GM23338 (cell line): ENCODE measurements at regions not wholly inside any gene's neighbourhood (a gene's known extent, or its start where the extent isn't known, plus 50 kb on each side); places are given as distances from the start of the nearest gene placed in this dataset.

ENCODE experiments used
- ATAC-seq: fragments of 200-7000 bp; cut with Tn5 transposase; 3 replicates; pipeline ENCODE4 v1.9.1; 2020
- DNase-seq: peaks from one replicate; pipeline ENCODE4 v3.0.0-alpha.2; 2015; ENCODE audit warnings: low spot score
- H2AFZ ChIP-seq: fragments of 200-600 bp; sonication (generic); 2 replicates; pipeline ENCODE4 v1.8.0; 2016; ENCODE audit warnings: antibody characterized with exemption, mild to moderate bottlenecking, moderate library complexity
- H3F3A ChIP-seq: fragments of 200-600 bp; sonication (generic); replicated peaks from 2 replicates; pipeline ENCODE4 v1.8.0; 2017; ENCODE audit warnings: antibody characterized with exemption, mixed run types, low read depth
- H3K27ac ChIP-seq: fragments of 200-600 bp; sonication (generic); 2 replicates; pipeline ENCODE4 v1.6.1; 2016; ENCODE audit warnings: low read depth
- H3K27me3 ChIP-seq: fragments of 200-600 bp; sonication (generic); 2 replicates; pipeline ENCODE4 v1.8.0; 2016; ENCODE audit warnings: mild to moderate bottlenecking, mixed run types, moderate library complexity; ENCODE audit not compliant: insufficient read depth
- H3K36me3 ChIP-seq: fragments of 200-600 bp; sonication (generic); 2 replicates; pipeline ENCODE4 v1.8.0; 2016; ENCODE audit warnings: mild to moderate bottlenecking; ENCODE audit not compliant: insufficient read depth
- H3K4me1 ChIP-seq: fragments of 200-600 bp; sonication (generic); 2 replicates; pipeline ENCODE4 v1.8.0; 2016; ENCODE audit warnings: mild to moderate bottlenecking, moderate library complexity; ENCODE audit not compliant: insufficient read depth
- H3K4me2 ChIP-seq: fragments of 200-600 bp; sonication (generic); 2 replicates; pipeline ENCODE4 v1.7.1; 2017; ENCODE audit warnings: mixed run types
- H3K4me3 ChIP-seq: fragments of 200-600 bp; sonication (generic); 2 replicates; pipeline ENCODE4 v1.6.1; 2016; ENCODE audit warnings: mixed run types
- H3K79me2 ChIP-seq: fragments of 200-600 bp; sonication (generic); replicated peaks from 2 replicates; pipeline ENCODE4 v1.8.0; 2017; ENCODE audit warnings: mild to moderate bottlenecking; ENCODE audit not compliant: insufficient read depth
- H3K9me2 ChIP-seq: fragments of 200-600 bp; sonication (generic); 2 replicates; pipeline ENCODE4 v1.8.0; 2017; ENCODE audit not compliant: insufficient read depth
- H4K20me1 ChIP-seq: fragments of 200-600 bp; sonication (generic); replicated peaks from 2 replicates; pipeline ENCODE4 v1.8.0; 2017; ENCODE audit warnings: mild to moderate bottlenecking; ENCODE audit not compliant: insufficient read depth
- H3K27ac Mint-ChIP-seq: 2 replicates; pipeline ENCODE4 v1.8.0; 2020; ENCODE audit warnings: inconsistent platforms, mild to moderate bottlenecking, moderate library complexity, mixed read lengths
- H3K27me3 Mint-ChIP-seq: 3 replicates; pipeline ENCODE4 v1.8.0; 2022; ENCODE audit warnings: low read depth, mild to moderate bottlenecking, moderate library complexity, mixed read lengths, inconsistent platforms; ENCODE audit not compliant: insufficient read depth, poor library complexity
- H3K36me3 Mint-ChIP-seq: 3 replicates; pipeline ENCODE4 v1.8.0; 2021; ENCODE audit warnings: low read depth, mild to moderate bottlenecking, inconsistent platforms, moderate library complexity, mixed read lengths
- H3K4me1 Mint-ChIP-seq: 3 replicates; pipeline ENCODE4 v1.8.0; 2020; ENCODE audit warnings: mild to moderate bottlenecking, inconsistent platforms, mixed read lengths
- H3K4me3 Mint-ChIP-seq: 3 replicates; pipeline ENCODE4 v1.8.0; 2021; ENCODE audit warnings: moderate library complexity, mild to moderate bottlenecking, inconsistent platforms, mixed read lengths
- H3K9me3 Mint-ChIP-seq: 3 replicates; pipeline ENCODE4 v1.8.0; 2020; ENCODE audit warnings: moderate library complexity, mild to moderate bottlenecking, inconsistent platforms, mixed read lengths
- CREB1 ChIP-seq: fragments of 250-450 bp; sonication (Bioruptor Pico); IDR thresholded peaks from 2 replicates; pipeline ENCODE4 v1.5.0; 2020; ENCODE audit warnings: low read depth, mild to moderate bottlenecking, moderate library complexity
- EZH2 ChIP-seq: fragments of 200-600 bp; sonication (generic); IDR thresholded peaks from one replicate; pipeline ENCODE4 v1.8.0; 2017; ENCODE audit warnings: antibody characterized with exemption, mild to moderate bottlenecking, low read depth; ENCODE audit not compliant: unreplicated experiment
- EZH2phosphoT487 ChIP-seq: fragments of 200-600 bp; sonication (generic); IDR thresholded peaks from one replicate; pipeline ENCODE4 v1.8.1; 2018; ENCODE audit warnings: antibody characterized with exemption; ENCODE audit not compliant: unreplicated experiment
- JUNB ChIP-seq: IDR thresholded peaks from one replicate; pipeline ENCODE4 v1.6.1; 2016; ENCODE audit warnings: antibody characterized with exemption; ENCODE audit not compliant: unreplicated experiment
- NANOG ChIP-seq: IDR thresholded peaks from 2 replicates; pipeline ENCODE4 v1.6.1; 2016; ENCODE audit warnings: antibody characterized with exemption, borderline replicate concordance
- POLR2AphosphoS5 ChIP-seq: IDR thresholded peaks from 2 replicates; pipeline ENCODE4 v1.6.1; 2016; ENCODE audit warnings: antibody characterized with exemption, low read depth
- STAT1 ChIP-seq: IDR thresholded peaks from one replicate; pipeline ENCODE4 v1.6.1; 2016; ENCODE audit warnings: antibody characterized with exemption; ENCODE audit not compliant: unreplicated experiment
- ZNF331 ChIP-seq: fragments of 250-450 bp; sonication (Bioruptor Pico); IDR thresholded peaks from 2 replicates; pipeline ENCODE4 v1.5.0; 2020; ENCODE audit warnings: low read depth, mild to moderate bottlenecking, moderate library complexity
- TF ChIP-seq, protein P1 (sequence below): IDR thresholded peaks from one replicate; pipeline ENCODE4 v1.6.1; 2018; ENCODE audit warnings: antibody characterized with exemption; ENCODE audit not compliant: unreplicated experiment
- TF ChIP-seq, protein P2 (sequence below), 2 experiments: fragments of 200-600 bp in 1 of 2; sonication (generic) in 1 of 2; conservative IDR thresholded peaks; 2 replicates each; pipeline versions ENCODE4 v1.5.1 to v1.6.1; 2016 to 2017; ENCODE audit warnings: antibody characterized with exemption in 2 of 2, low read depth in 2 of 2, mild to moderate bottlenecking in 2 of 2, moderate library complexity in 1 of 2
- TF ChIP-seq, protein P3 (sequence below): IDR thresholded peaks from 2 replicates; pipeline ENCODE4 v1.6.1; 2016; ENCODE audit warnings: antibody characterized with exemption

GRCh38 chr2:193382583-193382982, 1187.8 kb upstream of the TMEFF2 start (continued):
- TF ChIP-seq, protein P1, sequence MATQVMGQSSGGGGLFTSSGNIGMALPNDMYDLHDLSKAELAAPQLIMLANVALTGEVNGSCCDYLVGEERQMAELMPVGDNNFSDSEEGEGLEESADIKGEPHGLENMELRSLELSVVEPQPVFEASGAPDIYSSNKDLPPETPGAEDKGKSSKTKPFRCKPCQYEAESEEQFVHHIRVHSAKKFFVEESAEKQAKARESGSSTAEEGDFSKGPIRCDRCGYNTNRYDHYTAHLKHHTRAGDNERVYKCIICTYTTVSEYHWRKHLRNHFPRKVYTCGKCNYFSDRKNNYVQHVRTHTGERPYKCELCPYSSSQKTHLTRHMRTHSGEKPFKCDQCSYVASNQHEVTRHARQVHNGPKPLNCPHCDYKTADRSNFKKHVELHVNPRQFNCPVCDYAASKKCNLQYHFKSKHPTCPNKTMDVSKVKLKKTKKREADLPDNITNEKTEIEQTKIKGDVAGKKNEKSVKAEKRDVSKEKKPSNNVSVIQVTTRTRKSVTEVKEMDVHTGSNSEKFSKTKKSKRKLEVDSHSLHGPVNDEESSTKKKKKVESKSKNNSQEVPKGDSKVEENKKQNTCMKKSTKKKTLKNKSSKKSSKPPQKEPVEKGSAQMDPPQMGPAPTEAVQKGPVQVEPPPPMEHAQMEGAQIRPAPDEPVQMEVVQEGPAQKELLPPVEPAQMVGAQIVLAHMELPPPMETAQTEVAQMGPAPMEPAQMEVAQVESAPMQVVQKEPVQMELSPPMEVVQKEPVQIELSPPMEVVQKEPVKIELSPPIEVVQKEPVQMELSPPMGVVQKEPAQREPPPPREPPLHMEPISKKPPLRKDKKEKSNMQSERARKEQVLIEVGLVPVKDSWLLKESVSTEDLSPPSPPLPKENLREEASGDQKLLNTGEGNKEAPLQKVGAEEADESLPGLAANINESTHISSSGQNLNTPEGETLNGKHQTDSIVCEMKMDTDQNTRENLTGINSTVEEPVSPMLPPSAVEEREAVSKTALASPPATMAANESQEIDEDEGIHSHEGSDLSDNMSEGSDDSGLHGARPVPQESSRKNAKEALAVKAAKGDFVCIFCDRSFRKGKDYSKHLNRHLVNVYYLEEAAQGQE = no peak
- no peak for TF ChIP-seq ZNF331 (CRISPR knock-in tag)
- TF ChIP-seq, protein P2, sequence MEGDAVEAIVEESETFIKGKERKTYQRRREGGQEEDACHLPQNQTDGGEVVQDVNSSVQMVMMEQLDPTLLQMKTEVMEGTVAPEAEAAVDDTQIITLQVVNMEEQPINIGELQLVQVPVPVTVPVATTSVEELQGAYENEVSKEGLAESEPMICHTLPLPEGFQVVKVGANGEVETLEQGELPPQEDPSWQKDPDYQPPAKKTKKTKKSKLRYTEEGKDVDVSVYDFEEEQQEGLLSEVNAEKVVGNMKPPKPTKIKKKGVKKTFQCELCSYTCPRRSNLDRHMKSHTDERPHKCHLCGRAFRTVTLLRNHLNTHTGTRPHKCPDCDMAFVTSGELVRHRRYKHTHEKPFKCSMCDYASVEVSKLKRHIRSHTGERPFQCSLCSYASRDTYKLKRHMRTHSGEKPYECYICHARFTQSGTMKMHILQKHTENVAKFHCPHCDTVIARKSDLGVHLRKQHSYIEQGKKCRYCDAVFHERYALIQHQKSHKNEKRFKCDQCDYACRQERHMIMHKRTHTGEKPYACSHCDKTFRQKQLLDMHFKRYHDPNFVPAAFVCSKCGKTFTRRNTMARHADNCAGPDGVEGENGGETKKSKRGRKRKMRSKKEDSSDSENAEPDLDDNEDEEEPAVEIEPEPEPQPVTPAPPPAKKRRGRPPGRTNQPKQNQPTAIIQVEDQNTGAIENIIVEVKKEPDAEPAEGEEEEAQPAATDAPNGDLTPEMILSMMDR (conservative IDR thresholded peaks at IDR 0.05; ENCODE audit: low read depth in 2 of 2) = no peak
- TF ChIP-seq CREB1 (CRISPR knock-in tag) = no peak
- no peak for TF ChIP-seq NANOG
- no peak for TF ChIP-seq JUNB
- TF ChIP-seq EZH2phosphoT487 = no peak
- TF ChIP-seq STAT1 = no peak
- TF ChIP-seq, protein P3, sequence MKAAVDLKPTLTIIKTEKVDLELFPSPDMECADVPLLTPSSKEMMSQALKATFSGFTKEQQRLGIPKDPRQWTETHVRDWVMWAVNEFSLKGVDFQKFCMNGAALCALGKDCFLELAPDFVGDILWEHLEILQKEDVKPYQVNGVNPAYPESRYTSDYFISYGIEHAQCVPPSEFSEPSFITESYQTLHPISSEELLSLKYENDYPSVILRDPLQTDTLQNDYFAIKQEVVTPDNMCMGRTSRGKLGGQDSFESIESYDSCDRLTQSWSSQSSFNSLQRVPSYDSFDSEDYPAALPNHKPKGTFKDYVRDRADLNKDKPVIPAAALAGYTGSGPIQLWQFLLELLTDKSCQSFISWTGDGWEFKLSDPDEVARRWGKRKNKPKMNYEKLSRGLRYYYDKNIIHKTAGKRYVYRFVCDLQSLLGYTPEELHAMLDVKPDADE = no peak

DNA sequence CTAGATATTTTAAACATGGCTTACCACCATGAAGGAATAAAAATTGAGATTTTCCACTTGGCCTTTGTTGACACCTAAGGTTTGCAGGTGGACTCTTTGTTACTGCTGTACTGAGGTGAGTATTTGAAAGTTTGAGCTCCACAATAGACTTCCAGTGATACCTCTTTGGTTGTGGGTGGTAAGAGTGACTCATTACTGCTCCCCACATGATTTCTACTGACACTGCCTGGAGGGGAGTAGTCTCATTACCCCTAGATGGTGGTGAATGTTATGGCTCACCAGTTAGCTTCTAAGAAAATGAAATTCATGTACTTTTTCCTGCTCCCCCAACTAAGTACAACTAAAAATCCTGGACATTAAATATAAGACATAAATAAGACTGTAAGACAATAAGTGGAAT, 1183.1 kb upstream of the TMEFF2 start:
- DNase-seq = no peak
- ATAC-seq = no peak
- Mint-ChIP-seq H3K9me3 (no peaks in the 10 kb centered on the region), H3K4me1 (no peaks in the 10 kb centered on the region), H3K36me3 (no peaks in the 10 kb centered on the region), H3K27me3 (no peaks in the 10 kb centered on the region), H3K4me3 (no peak overlapping the region), H3K27ac (no peak overlapping the region)
- Histone ChIP-seq H3K36me3 (no peaks in the 10 kb centered on the region), H3K79me2 (no peaks in the 10 kb centered on the region), H2AFZ (no peak overlapping the region), H3K4me1 (0 out of 2 replicates have a peak, but pooled peaks cover 4% of the 10 kb centered on the region), H3K27ac (no peak overlapping the region), H3K27me3 (no peaks in the 10 kb centered on the region; the same call in 1 of the 2 replicates), H3F3A (no peaks in the 10 kb centered on the region), H4K20me1 (no peaks in the 10 kb centered on the region), H3K9me2 (no peaks in the 10 kb centered on the region), H3K4me3 (no peak overlapping the region), H3K4me2 (no peak overlapping the region)
- TF ChIP-seq, protein P2 (conservative IDR thresholded peaks at IDR 0.05; ENCODE audit: low read depth in 2 of 2) = no peak
- no peak for TF ChIP-seq CREB1 (CRISPR knock-in tag)
- TF ChIP-seq POLR2AphosphoS5 = no peak
- TF ChIP-seq JUNB = no peak
- no peak for TF ChIP-seq ZNF331 (CRISPR knock-in tag)
- TF ChIP-seq, protein P3 = no peak
- TF ChIP-seq EZH2 = no peak
